HUES6 (cell line): ENCODE measurements at regions not wholly inside any gene's neighbourhood (a gene's known extent, or its start where the extent isn't known, plus 50 kb on each side); places are given as distances from the start of the nearest gene placed in this dataset.

Source experiments
- H3K27ac ChIP-seq: 2 replicates; pipeline ENCODE4 v1.7.0; 2013; ENCODE audit warnings: low read depth, mild to moderate bottlenecking, low read length, inconsistent platforms
- H3K27me3 ChIP-seq: 2 replicates; pipeline ENCODE4 v1.6.1; 2013; ENCODE audit warnings: low read length; ENCODE audit not compliant: control insufficient read depth, insufficient read depth
- H3K36me3 ChIP-seq: 2 replicates; pipeline ENCODE4 v1.6.1; 2013; ENCODE audit warnings: low read length; ENCODE audit not compliant: control insufficient read depth, insufficient read depth
- H3K4me1 ChIP-seq: 2 replicates; pipeline ENCODE4 v1.6.1; 2013; ENCODE audit warnings: low read length; ENCODE audit not compliant: control insufficient read depth, insufficient read depth
- H3K4me3 ChIP-seq: 2 replicates; pipeline ENCODE4 v1.5.1; 2013; ENCODE audit warnings: low read depth, low read length
- H3K9ac ChIP-seq: one replicate; pipeline ENCODE4 v1.6.1; 2013; ENCODE audit warnings: mild to moderate bottlenecking, low read length
- H3K9me3 ChIP-seq: 2 replicates; pipeline ENCODE4 v1.6.1; 2013; ENCODE audit warnings: low read depth, low read length; ENCODE audit not compliant: control insufficient read depth, insufficient read depth

- Histone ChIP-seq H3K9ac (no peak overlapping the region), H3K4me3 (no peak overlapping the region), H3K27ac (no peak overlapping the region), H3K9me3 (no peaks in the 10 kb centered on the region), H3K4me1 (no peaks in the 10 kb centered on the region; the same call in 1 of the 2 replicates), H3K36me3 (no peaks in the 10 kb centered on the region), H3K27me3 (no peaks in the 10 kb centered on the region)
These were observed 416.8 kb downstream of the NFIB start for GRCh38 chr9:13896922-13897835.

GRCh38 chr9:13896047-13896446 is 417.9 kb downstream of the NFIB start:
- Histone ChIP-seq H3K4me1 (no peaks in the 10 kb centered on the region; the same call in 1 of the 2 replicates), H3K9ac (no peak overlapping the region), H3K27me3 (no peaks in the 10 kb centered on the region), H3K9me3 (no peaks in the 10 kb centered on the region), H3K27ac (no peak overlapping the region), H3K4me3 (no peak overlapping the region), H3K36me3 (no peaks in the 10 kb centered on the region)

DNA sequence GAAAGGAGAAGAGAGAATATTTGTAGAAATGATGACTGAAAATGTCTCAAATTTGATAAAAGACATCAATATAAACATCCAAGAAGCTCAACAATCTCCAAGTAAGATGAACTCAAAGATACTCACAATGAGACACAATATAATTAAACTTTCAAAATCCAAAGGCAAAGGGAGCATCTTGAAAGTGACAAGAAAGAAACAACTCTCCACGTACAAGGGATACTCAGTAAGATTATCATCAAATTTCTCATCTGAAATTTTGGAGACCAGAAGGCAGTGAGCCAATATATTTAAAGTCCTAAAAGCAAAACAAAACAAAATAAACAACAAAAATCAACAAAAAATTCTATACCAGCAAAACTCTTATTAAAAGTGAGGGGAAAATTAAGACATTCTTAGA is 428.7 kb downstream of the NFIB start:
- Histone ChIP-seq H3K27me3 (no peaks in the 10 kb centered on the region), H3K4me1 (no peaks in the 10 kb centered on the region), H3K4me3 (no peak overlapping the region)

DNA sequence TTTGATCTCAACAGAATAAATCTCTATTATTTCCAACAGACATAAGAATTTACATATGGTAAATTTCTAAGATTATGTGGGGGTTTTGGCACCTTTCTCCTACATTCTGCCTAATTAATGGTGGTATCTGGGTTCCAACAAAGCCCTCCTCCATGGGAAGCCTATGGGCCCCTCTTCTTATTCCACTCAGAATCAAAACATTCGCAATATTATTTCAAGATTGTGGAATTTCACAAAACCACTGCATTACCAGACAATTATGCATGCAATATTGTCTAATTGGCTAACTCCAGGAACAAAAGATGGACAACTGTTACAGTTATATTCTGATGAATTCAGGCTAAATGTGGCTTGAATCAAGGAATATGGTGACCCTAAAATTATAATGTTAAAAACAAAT is 434.0 kb downstream of the NFIB start:
- H3K27ac ChIP-seq: no peak overlapping the region
- H3K36me3 ChIP-seq: no peaks in the 10 kb centered on the region
- no peak overlapping the region for H3K9ac ChIP-seq
- no peaks in the 10 kb centered on the region for H3K4me1 ChIP-seq
- no peaks in the 10 kb centered on the region for H3K9me3 ChIP-seq
- H3K4me3 ChIP-seq: no peak overlapping the region
- no peaks in the 10 kb centered on the region for H3K27me3 ChIP-seq

More for the DNA sequence above, 428.7 kb downstream of the NFIB start:
- Histone ChIP-seq H3K9ac (no peak overlapping the region), H3K9me3 (peaks cover 3% of the 10 kb centered on the region; the same call in 1 of the 2 replicates), H3K36me3 (no peaks in the 10 kb centered on the region), H3K27ac (no peak overlapping the region)

GRCh38 chr9:13879011-13879410 is 434.9 kb downstream of the NFIB start:
- H3K27ac ChIP-seq: no peak overlapping the region
- H3K4me1 ChIP-seq: no peaks in the 10 kb centered on the region
- no peak overlapping the region for H3K9ac ChIP-seq
- no peaks in the 10 kb centered on the region for H3K9me3 ChIP-seq
- no peaks in the 10 kb centered on the region for H3K27me3 ChIP-seq
- H3K4me3 ChIP-seq: no peak overlapping the region
- no peaks in the 10 kb centered on the region for H3K36me3 ChIP-seq

- Histone ChIP-seq H3K4me1 (no peaks in the 10 kb centered on the region), H3K27me3 (no peaks in the 10 kb centered on the region), H3K9ac (no peak overlapping the region), H3K27ac (no peak overlapping the region), H3K4me3 (no peak overlapping the region), H3K36me3 (no peaks in the 10 kb centered on the region), H3K9me3 (no peaks in the 10 kb centered on the region)
These were observed 435.7 kb downstream of the NFIB start for GRCh38 chr9:13878241-13878711.

- Histone ChIP-seq H3K9ac (no peak overlapping the region), H3K27me3 (no peaks in the 10 kb centered on the region), H3K9me3 (no peaks in the 10 kb centered on the region), H3K4me3 (no peak overlapping the region), H3K36me3 (no peaks in the 10 kb centered on the region), H3K4me1 (no peaks in the 10 kb centered on the region), H3K27ac (no peak overlapping the region)
These were observed 437.2 kb downstream of the NFIB start for GRCh38 chr9:13876741-13877140.

- no peak overlapping the region for H3K27ac ChIP-seq
- no peaks in the 10 kb centered on the region for H3K4me1 ChIP-seq
- H3K4me3 ChIP-seq: no peak overlapping the region
- H3K9ac ChIP-seq: no peak overlapping the region
- no peaks in the 10 kb centered on the region for H3K27me3 ChIP-seq
- H3K9me3 ChIP-seq: no peaks in the 10 kb centered on the region
- no peaks in the 10 kb centered on the region for H3K36me3 ChIP-seq
These were observed 440.7 kb downstream of the NFIB start for GRCh38 chr9:13873203-13873602.

DNA sequence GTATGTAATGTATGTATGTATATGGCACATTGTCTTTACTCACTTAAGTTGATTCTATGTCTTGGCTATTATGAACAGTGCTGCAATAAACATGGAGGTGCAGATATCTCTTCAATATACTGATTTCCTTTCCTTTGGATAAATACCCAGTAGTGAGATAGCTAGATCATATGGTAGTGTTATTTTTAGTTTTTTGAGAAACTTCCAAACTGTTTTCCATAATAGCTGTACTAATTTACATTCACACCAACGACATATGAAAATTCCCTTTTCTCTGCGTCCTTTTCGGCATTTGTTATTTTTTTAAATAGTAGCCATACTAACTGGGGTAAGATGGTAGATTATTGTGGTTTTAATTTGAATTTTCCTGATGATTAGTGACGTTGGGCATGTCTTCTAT is 445.6 kb downstream of the NFIB start:
- H3K27me3 ChIP-seq: no peaks in the 10 kb centered on the region
- no peaks in the 10 kb centered on the region for H3K36me3 ChIP-seq
- H3K4me3 ChIP-seq: no peak overlapping the region
- H3K9me3 ChIP-seq: no peaks in the 10 kb centered on the region
- no peak overlapping the region for H3K9ac ChIP-seq
- H3K27ac ChIP-seq: no peak overlapping the region
- H3K4me1 ChIP-seq: no peaks in the 10 kb centered on the region

DNA sequence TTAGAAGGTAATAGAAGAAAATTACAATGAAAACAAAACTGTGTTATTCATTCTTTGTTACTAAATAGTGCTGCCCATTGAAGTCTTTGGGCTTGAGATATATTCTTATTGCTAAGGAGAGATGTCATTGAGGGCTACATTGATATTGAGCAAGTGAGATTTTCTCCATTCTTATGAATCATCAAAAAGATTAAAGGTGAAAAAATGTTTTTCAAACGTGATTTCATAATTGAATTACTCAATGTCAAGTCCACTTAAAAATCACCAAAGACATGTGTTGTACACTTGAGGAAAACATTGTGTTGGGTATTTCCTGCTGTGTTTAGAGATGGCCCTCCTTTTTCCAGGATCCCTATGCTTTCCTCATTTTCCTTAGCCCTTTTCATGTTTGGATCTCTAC is 448.1 kb downstream of the NFIB start:
- peaks cover 10% of the 10 kb centered on the region for H3K4me1 ChIP-seq
- no peak overlapping the region for H3K4me3 ChIP-seq
- H3K9me3 ChIP-seq: no peaks in the 10 kb centered on the region
- H3K36me3 ChIP-seq: no peaks in the 10 kb centered on the region
- no peaks in the 10 kb centered on the region for H3K27me3 ChIP-seq
- no peak overlapping the region for H3K9ac ChIP-seq
- H3K27ac ChIP-seq: no peak overlapping the region

DNA sequence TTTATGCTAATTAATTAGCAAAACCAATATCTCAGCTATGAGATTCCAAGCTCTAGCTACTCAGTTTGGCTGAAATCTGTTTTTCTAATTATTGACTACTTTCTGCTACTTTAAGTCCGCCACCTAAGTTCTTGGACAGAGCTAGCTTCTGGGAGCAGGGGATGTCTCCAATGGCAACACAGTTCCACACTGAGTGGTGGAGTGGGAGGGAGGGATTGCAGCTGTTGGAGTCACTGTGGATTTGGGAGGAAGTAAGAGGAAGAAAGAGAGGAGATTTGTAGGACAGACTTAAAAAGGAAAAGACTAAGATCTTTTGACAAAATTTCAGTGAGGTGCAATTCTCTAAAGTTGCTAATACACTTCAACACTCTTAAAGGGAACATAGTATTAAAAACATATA is 450.8 kb downstream of the NFIB start:
- Histone ChIP-seq H3K27me3 (no peaks in the 10 kb centered on the region), H3K4me1 (peaks cover 22% of the 10 kb centered on the region), H3K9ac (no peak overlapping the region), H3K9me3 (no peaks in the 10 kb centered on the region), H3K27ac (no peak overlapping the region; the same call in 1 of the 2 replicates), H3K36me3 (no peaks in the 10 kb centered on the region), H3K4me3 (no peak overlapping the region)
